HPDE6-E6E7 (cell line): ENCODE measurements at regions not wholly inside any gene's neighbourhood (a gene's known extent, or its start where the extent isn't known, plus 50 kb on each side); places are given as distances from the start of the nearest gene placed in this dataset.
"Not testable (repeated sequence)": the region's sequence is repeated elsewhere in the genome, so short reads cannot be mapped to it uniquely, and the experiment has no call there.

Experiments used
- DNase-seq: peaks from one replicate; pipeline ENCODE4 v3.0.0; 2011; ENCODE audit warnings: missing footprints; ENCODE audit errors: extremely low spot score

DNA sequence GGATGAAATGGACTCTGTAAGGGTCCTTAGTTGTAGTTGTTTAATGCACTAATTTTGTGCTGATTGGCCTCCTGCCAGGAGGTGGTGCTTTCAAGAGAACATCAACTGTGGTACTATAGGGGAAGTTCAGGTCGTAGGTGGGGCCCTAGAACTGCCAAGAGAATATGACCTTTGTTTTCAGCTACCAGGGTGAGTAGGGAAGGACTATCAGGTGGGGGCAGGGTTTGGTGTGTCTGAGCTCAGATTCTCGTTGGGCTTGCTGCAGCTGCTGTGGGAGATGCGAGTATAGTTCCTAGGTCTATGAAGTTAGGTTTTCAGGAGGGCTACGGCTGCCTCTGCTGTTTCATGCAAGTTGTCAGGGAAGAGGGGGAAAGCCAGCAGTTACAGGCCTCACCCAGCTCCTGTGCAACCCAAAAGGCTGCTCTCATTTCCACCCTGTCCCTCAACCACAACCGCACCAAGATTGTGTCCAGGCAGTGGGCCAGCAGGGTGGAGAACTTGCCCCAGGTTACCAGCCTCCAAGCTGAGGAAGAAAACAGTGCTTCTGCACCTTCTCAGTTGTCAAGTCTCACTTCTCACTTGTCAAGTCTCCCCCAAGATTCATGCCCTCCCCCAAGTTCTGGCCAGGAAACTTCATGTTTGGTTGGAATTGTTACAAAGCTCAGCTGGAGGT lies 626.5 kb upstream of the MAP3K7 start:
- no peak for DNase-seq

DNA sequence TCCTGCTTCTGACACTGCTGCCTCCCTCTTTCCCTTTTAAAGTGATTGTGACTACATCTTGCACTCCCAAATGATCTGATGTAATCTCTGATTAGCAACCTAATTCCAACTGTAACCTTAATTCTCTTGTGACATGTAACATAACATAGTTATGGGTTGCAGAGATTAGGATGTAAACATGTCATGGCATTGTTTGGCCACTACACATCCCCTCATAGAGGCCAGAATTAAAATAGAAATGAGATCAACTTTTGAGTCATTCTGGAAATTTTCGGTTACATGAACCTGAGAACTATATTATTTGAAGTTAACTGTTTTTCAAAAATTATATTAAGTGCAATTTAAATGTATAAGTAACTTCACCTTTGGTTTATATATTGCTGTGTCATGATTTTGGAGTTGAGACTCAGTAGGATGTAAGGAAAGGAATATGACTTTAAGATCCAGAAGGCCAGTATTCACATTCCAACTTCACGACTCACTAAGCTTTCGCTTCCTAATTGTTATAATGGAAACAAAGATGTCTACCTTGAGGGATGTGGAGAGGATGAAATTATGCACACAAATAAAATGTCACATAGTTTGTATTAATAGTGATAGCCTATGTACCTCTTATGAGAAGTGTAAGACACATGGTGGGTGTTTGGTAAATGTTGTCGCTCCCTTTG lies 611.9 kb upstream of the MAP3K7 start:
- no peak for DNase-seq

DNA sequence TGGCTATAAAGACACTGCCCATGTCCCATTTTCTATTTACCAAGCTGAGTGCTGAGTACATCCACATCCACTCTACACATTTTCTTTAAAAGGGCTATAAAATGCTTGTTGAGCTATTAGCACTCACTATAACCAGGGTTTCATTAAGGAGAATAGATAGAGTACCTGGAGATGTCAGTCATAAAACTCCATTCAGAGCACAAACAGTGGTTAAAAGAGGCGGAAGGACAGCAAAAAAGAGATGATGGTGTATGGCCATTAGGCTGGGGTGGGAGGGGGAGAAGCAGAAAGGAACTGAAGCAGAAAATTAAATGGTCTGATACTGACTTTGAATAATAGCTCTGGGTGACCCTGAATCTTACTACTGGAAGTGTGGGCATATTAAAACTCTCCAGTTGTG lies 609.9 kb upstream of the MAP3K7 start:
- no peak for DNase-seq

- DNase-seq = no peak
Measured at GRCh38 chr6:91193446-91193845, 606.6 kb upstream of the MAP3K7 start.

DNA sequence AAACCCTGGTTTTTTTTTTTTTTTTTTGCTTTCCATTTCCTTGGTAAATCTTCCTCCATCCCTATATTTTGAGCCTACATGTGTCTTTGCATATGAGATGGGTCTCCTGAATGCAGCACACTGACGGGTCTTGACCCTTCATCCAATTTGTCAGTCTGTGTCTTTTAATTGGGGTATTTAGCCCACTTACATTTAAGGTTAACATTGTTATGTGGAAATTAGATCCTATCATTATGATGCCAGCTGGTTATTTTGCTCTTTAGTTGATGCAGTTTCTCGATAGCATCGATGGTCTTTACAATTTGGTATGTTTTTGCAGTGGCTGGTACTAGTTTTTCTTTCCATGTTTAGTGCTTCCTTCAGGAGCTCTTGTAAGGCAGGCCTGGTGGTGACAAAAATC lies 603.2 kb upstream of the MAP3K7 start:
- DNase-seq = not testable (repeated sequence)

- no peak for DNase-seq
Measured at GRCh38 chr6:91185072-91185471, 598.2 kb upstream of the MAP3K7 start.

- DNase-seq = no peak
Measured at GRCh38 chr6:91181416-91181815, 594.5 kb upstream of the MAP3K7 start.

- no peak for DNase-seq
Measured at GRCh38 chr6:91173651-91174050, 586.8 kb upstream of the MAP3K7 start.

- DNase-seq = no peak
Measured at GRCh38 chr6:91173186-91173585, 586.3 kb upstream of the MAP3K7 start.

DNA sequence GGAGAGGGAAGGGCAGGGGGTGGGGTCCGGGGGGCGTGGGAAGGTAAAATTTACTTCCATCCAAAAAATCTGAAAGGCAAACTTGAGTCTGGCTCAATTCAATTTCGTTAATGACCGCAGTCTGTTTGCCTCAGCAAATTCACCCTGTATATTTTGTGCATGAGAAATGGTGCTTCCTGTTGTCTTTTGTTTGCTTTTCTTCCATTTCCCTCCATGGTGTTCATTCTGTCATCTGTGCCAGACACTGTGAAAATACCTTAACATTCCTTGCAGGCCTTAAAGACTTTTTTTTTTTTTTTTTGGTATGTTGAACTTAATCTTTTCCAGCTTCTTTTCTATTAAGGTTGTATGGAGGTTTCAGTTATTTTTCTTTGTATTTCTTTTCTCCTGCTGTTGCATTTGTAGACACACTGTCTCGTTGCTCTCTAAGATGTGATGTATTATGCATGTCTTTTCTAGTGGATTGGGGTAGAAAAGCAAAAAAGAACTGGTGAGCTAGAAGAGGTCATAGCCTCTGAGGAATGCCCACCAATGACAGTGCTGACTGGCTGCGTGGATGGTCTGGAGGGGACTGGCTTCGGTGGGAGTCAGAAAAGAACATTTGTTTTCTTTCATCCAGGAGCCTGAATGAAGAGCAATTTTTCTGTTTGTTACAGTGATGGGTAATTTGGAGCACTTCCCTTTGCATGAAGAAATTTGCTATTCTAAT lies 585.0 kb upstream of the MAP3K7 start:
- no peak for DNase-seq

- peak; percentile 9 for DNase-seq
Measured at GRCh38 chr6:91167846-91168245, 581.0 kb upstream of the MAP3K7 start.

DNA sequence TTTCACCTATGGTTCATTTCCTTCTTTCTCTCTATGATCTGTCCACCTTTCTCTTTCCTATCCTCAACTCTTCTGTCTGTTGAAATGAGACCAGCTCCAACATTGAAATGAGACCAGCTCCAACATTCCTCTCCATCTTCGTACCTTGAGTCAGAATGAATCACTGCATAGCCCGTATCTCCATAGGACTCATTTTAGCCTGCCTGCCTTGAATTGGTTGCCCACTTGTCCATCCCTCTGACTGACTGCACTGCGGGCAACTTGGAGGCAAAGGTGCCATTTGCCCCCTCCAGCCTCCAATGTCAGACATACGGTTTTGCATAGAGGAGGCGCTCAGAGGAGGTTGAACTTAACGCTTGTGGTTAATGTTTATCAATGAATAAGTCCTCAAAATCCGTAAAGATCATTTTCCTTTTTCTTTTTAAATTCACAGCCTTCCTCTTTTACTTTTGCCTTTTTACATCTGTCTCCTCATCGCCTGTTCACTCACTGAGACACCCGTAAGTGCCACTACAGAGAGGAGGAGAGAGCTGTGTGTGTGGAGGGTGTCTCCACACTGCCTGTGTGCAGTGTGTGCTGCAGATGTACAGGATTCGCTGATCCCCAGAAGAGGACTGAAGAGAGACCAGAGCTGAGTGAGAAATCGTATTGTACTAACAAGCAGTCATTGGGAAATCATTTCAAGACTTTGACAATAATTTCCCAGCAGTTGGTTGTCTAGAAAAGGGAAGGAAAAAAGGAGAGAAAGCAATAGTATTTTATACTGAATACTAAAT lies 579.6 kb upstream of the MAP3K7 start:
- DNase-seq = peak; percentile 7

GRCh38 chr6:91164105-91164504 lies 577.2 kb upstream of the MAP3K7 start:
- no peak for DNase-seq

DNA sequence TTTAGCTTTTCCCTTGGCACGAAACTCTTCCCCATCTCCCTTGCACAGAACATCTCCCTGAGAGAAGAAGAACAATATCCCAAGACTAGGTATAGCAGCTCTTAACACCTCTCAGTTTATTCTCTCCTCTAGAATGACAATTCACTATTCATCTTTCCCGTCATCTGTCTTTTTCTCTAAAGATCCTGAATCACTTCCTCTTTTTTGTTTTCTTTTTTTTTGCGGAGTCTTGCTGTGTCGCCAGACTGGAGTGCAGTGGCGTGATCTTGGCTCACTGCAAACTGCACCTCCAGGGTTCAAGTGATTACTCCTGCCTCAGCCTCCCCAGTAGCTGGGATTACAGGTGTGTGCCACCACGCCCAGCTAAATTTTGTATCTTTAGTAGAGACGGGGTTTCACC lies 574.4 kb upstream of the MAP3K7 start:
- DNase-seq = no peak

DNA sequence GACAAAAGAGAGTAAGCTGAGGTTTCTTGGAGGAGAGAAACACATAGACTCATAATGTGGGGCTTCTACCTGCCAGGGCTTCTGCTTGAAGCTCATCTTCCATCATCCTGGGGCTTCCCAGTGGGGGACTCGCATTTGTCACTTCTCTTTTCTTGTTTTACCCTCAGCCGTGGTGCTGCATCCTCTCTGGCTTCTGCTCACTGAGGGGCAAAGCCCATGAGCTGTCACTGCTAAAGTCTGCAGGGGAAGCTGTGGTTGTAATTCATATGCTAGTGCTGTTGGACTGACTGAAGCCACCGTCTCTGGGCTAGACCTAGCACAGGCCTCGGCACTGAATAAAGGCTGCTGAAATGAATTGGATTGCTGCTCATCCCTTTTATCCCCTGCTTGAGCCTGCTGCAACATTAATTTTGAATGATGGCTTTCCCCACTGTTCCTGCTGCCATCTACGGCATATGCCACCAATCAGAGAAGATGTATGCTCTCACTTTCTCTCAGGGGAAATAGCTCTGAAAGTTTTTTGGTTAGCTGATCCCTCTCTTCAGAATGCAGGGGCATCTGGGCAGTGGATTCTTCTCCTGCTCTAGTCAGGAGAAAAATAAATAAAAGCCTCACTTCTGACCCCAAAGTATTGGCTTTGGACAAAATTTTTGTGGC lies 568.4 kb upstream of the MAP3K7 start:
- DNase-seq = no peak

DNA sequence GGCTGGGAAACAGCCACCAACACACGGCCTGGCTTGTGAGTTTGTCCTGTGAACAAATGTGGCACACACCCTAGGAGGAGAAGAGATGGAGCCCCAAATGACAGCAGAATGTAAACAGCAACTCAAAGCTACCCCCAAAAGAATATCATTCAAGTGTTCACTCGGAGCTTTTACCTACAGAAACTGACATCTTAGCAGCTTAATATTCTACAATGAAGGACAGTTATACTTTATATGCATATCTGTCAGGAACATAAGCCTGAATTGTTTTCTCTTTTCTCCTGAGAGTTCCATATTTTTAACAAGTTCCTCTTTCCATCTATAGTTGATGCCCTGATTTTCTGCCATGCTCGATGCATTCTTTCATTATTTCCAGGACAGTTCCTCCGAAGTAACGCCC lies 566.0 kb upstream of the MAP3K7 start:
- DNase-seq = no peak

DNA sequence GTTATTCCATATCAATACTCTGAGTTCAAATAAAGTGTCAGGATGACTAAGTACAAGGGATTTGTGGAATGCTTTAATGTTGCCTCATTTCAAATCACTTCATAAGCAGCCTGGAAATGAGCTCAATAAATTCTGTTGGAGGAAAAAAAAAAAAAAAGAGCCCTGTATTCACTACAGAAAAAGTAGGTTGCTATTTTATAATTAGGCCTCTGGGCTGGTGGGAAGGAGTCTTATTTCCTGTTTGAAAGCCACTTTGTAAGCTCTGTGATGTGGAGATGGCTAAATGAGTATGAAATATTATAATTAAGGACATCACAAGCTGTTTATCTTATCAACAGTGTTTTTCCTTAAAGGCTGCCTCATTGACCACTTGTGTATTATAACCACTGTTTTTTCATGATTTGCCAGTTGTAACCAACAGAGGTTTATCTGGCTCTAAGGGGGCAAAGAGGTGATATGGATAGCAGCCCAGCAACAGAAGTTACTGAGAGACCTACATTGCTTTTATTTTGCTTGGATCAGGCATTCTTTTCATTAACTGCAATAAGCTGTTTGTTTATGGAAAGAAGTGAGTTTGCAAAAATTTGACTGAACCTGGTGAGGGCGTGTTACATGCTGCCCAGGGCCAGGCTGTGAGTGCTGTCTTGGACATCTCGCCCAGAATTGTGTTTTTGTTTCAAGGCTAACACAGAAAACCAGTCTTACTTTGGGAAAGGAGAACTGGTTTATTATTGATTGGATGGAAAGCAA lies 563.3 kb upstream of the MAP3K7 start:
- DNase-seq = no peak

DNA sequence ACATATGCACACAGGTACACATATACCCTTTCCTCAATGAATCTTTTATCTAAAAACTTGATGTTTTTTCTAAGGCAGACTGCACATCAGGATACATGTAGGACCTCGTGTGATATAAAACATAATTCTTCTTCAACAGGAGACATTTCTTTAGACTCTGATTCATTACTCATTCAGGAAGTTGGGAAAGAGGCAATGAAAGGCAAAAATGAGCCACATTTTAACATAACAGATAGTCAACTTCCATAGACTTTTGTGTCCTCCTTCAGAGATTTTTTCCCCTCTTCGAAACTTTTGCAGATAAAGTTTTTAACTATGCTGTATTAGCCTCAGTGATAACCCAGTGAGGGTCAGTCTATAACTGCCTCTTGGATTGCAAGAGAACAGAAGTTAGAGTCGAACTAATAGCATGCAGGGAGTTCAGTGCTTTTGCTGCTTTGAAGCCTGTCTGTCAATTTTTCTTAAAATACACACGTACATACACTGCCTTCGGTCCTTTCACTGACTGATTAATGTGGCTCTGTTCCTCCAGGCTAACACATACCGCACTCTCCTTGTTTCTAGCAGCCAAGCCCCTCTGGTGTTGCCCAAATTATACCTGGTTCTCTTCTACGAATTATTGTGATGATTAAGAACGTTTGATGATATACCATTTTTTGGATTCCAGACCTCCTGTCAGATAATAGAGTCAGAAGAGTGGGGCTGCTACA lies 562.5 kb upstream of the MAP3K7 start:
- no peak for DNase-seq

GRCh38 chr6:91144126-91144525 lies 557.3 kb upstream of the MAP3K7 start:
- no peak for DNase-seq

DNA sequence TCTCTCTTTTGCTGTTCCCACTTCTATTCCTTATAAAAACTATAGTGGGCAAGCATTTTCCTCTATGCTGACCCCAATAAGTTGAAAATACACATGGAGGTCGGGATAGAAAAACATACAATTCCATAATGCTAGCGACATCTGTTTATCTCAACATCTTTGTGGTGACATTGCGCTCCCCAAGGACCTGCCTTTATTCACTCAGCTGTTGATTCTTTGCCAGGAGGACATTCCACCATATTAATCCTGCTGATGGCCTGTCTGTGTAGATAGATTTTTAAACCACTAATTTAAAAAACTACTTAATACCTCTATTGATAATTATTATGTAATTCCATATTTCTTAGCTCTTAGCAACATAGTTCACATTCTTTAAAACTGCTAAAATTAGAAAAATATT lies 555.3 kb upstream of the MAP3K7 start:
- DNase-seq = no peak
